Body of pancreas (tissue), 4 donors: ENCODE measurements at regions not wholly inside any gene's neighbourhood (a gene's known extent, or its start where the extent isn't known, plus 50 kb on each side); places are given as distances from the start of the nearest gene placed in this dataset.

Experiments
- POLR2A ChIP-seq, 3 donors: fragments of 450-650 bp; IDR thresholded peaks; one replicate each; pipeline ENCODE4 v1.6.1; 2016; ENCODE audit warnings: antibody characterized with exemption in 3 of 3, mild to moderate bottlenecking in 2 of 3
- TF ChIP-seq, protein P1 (sequence below), 7 experiments: fragments of 450-650 bp in 4 of 7; fragments of 200-600 bp in 3 of 7; sonication (generic) in 3 of 7; IDR thresholded peaks; one replicate each; pipeline ENCODE4 v1.5.1; 2016 to 2019; ENCODE audit warnings: antibody characterized with exemption in 7 of 7

DNA sequence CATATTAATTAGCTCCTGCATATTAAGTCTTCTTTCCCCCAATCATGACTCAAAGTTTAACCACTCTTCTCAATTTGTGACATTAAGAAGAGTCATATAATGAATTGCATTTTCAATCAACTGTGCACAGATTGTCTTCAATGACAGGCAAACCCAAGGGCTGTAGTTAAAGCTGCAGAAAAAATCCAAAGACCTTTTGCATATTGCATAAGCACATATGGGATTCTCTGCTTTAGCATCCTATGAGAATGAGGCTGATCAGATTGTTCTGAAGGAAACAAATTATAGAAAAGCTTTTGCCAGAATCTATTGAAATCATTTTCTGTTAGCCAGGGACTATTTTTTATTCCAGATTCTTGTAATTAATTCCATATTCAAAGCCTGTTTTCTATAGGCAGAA, 112.3 kb downstream of the FAM170A start:
- TF ChIP-seq, protein P1, sequence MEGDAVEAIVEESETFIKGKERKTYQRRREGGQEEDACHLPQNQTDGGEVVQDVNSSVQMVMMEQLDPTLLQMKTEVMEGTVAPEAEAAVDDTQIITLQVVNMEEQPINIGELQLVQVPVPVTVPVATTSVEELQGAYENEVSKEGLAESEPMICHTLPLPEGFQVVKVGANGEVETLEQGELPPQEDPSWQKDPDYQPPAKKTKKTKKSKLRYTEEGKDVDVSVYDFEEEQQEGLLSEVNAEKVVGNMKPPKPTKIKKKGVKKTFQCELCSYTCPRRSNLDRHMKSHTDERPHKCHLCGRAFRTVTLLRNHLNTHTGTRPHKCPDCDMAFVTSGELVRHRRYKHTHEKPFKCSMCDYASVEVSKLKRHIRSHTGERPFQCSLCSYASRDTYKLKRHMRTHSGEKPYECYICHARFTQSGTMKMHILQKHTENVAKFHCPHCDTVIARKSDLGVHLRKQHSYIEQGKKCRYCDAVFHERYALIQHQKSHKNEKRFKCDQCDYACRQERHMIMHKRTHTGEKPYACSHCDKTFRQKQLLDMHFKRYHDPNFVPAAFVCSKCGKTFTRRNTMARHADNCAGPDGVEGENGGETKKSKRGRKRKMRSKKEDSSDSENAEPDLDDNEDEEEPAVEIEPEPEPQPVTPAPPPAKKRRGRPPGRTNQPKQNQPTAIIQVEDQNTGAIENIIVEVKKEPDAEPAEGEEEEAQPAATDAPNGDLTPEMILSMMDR (IDR thresholded peaks at IDR 0.05) = no peak
- TF ChIP-seq POLR2A (IDR thresholded peaks at IDR 0.05) = no peak
